ENCODE measurements at regions not wholly inside any gene's neighbourhood (a gene's known extent, or its start where the extent isn't known, plus 50 kb on each side); places are given as distances from the start of the nearest gene placed in this dataset.

GRCh38 chr2:13135856-13136255, 419.1 kb downstream of the TRIB2 start:
- no peak for TF ChIP-seq POLR2A (IDR thresholded peaks at IDR 0.05; ENCODE audit: low read depth, low read length)
- TF ChIP-seq POLR2AphosphoS5 (IDR thresholded peaks at IDR 0.05; ENCODE audit: low read depth, low read length) = no peak
- TF ChIP-seq TAF1 (IDR thresholded peaks at IDR 0.05; ENCODE audit: low read depth, low read length) = no peak
- TF ChIP-seq SPI1 (IDR thresholded peaks at IDR 0.05; ENCODE audit: low read depth, low read length) = no peak
- TF ChIP-seq PAX5 (IDR thresholded peaks at IDR 0.05; ENCODE audit: insufficient read depth, low read length, severe bottlenecking) = no peak
